Activated CD8-positive, alpha-beta T cell treated with anti-CD3 and anti-CD28 coated beads, Interleukin-2, amount 10 ng/mL, durations not matched to agents 7 days and 5 days (primary cell): ENCODE measurements at regions not wholly inside any gene's neighbourhood (a gene's known extent, or its start where the extent isn't known, plus 50 kb on each side); places are given as distances from the start of the nearest gene placed in this dataset.

Source experiments
- ATAC-seq: fragments of 150-1000 bp; cut with Tn5 transposase; one replicate; pipeline ENCODE4 v1.10.0; 2021; ENCODE audit warnings: moderate library complexity
- CTCF ChIA-PET: fragments of 350-600 bp; sonication (Branson Sonifier 250); formaldehyde crosslinking; loops from one replicate; lab custom pipeline; 2021; ENCODE audit warnings: antibody characterized with exemption; lab: Charles Lee
- POLR2A ChIA-PET: fragments of 350-600 bp; sonication (Branson Sonifier 250); formaldehyde crosslinking; loops from one replicate; lab custom pipeline; 2021; ENCODE audit warnings: antibody characterized with exemption; lab: Charles Lee
- DNase-seq: peaks from one replicate; pipeline ENCODE4 v3.0.0-alpha.2; 2020
- H3K27ac Mint-ChIP-seq: one replicate; pipeline ENCODE4 v1.8.0; 2021; ENCODE audit warnings: mild to moderate bottlenecking, mixed read lengths
- H3K27me3 Mint-ChIP-seq: one replicate; pipeline ENCODE4 v1.8.0; 2021; ENCODE audit warnings: low read depth, mixed read lengths
- H3K36me3 Mint-ChIP-seq: one replicate; pipeline ENCODE4 v1.8.0; 2021; ENCODE audit warnings: low read depth, mixed read lengths
- H3K4me1 Mint-ChIP-seq: one replicate; pipeline ENCODE4 v1.8.0; 2021; ENCODE audit warnings: low read depth, mixed read lengths
- H3K4me3 Mint-ChIP-seq: one replicate; pipeline ENCODE4 v1.8.0; 2021; ENCODE audit warnings: mild to moderate bottlenecking, mixed read lengths
- H3K9me3 Mint-ChIP-seq: one replicate; pipeline ENCODE4 v1.8.0; 2022; ENCODE audit warnings: mixed read lengths; ENCODE audit not compliant: insufficient read depth

DNA sequence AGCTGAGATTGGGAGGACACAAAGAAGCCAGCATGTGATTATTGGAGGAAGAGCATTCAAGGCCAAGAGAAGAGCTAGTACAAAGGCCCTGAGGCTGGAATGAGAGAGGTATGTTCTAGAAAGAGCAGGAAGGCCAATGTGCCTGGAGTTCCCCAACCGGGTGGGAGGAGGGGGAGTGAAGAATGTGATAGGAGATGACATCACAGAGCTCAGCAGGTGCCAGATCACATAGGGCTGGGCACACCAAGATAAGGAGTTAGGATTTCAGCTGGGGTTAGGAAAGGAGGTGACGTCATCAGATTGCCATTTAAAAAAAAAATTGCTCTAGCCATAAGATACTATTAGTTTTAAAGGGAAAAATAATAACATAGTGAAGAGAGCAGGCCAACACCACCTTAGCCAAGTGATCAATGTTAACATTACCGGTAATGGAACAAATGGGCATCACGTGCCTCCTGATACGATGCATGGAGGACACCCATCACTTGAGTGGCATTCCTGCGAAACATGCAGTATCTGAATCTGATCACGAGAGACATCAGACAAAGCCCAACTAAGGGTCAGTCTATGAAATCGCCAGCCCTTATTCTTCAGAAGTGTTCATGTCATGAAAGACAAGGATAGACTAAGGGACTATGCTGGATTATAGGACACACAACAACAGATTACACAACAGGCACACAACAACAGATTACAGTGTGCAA lies 344.3 kb downstream of the BCOR start:
- H3K9me3 Mint-ChIP-seq, result no peaks in the 10 kb centered on the region
- ATAC-seq (no peak), DNase-seq (no peak)
- ChIA-PET POLR2A (no interaction called here), CTCF (interaction anchor here (1.2 kb wide), 1 partner anchor 23 kb away, joined by 3 read pairs; no protein-coding TSS in a partner anchor)
- H3K4me3 Mint-ChIP-seq, result no peak overlapping the region
- H3K36me3 Mint-ChIP-seq, result no peaks in the 10 kb centered on the region
- H3K27me3 Mint-ChIP-seq, result no peaks in the 10 kb centered on the region
- peaks cover 12% of the 10 kb centered on the region for H3K4me1 Mint-ChIP-seq
- no peak overlapping the region for H3K27ac Mint-ChIP-seq

DNA sequence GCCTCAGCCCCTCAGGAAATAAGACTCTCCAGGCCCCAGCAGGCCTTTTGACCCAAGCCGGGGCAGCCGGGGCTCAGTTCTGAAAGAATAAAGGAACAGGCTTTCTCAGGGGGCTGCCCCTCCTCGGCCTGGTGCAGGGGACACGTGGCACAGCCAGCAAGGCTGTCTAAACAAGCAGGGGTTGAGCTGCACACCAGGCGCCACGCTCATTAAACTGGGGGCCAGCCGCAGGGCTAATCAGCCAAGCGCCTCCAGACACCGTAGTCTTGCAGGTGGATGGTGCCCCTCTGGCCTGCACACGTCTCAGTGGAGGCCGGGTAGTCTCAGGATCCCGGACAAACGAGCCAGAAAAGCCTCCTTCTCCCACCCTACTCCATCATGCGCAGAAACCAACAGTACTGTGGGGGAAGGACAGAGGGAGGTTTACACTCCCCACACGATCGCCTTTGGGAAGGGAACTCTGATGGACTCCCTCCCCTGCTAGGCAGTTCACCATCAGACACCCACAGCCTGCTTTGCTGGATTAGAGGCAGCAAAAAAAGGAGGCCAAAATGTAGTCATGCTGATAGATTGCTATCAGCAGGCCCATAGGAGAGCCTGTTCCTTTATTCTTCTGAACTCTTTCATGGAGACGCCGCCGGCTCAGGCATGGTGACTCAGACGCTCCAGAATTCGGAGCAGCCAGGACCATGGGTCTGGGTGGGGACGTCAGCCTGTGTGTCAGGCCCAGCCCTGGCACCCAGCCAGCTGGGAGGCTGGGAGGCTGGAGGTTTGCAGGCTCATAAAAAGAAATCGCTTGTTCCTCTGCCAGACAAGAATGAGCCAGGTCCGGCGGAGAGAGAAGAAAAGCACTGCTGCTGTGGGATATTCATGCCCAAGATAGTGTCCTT lies 342.4 kb downstream of the BCOR start:
- peaks cover 9% of the 10 kb centered on the region for H3K4me1 Mint-ChIP-seq
- no peak for ATAC-seq
- no peak overlapping the region for H3K4me3 Mint-ChIP-seq

DNA sequence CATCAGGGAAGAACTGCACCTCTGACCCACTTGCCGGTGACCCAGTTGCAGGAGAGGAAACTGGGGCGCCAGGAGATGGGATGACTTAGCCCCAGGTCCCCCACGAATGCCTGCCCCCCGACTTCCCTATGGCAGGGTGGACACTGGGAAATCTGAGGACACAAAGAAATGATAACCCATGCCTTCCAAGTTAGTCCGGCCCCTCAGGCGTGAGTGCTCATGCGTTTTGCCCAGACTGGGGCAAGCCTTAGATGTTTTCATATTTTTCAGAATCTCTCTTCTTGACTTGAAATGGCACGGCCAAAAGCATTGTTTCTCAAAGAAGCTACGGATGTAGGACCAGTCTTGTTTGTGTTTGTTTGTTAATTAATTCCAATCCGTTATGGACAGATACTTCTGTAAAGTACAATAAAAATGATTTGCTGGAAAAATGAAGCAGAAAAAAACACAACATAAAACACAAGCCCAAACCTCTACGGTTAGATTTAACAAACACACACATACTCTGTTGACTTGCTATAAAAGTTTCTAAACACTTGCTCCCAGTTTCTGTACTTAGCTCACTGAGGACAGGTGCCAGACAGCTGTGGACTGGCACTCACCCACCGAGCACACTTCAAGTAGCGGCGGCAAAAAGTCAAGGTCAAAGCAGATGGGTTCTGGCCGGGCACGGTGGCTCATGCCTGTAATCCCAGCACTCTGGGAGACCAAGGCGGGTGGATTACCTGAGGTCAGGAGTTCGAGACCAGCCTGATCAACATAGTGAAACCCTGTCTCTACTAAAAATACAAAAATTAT lies 341.5 kb downstream of the BCOR start:
- peaks cover 3% of the 10 kb centered on the region for H3K4me1 Mint-ChIP-seq
- no peak overlapping the region for H3K4me3 Mint-ChIP-seq
- H3K27me3 Mint-ChIP-seq, result no peaks in the 10 kb centered on the region
- no peaks in the 10 kb centered on the region for H3K9me3 Mint-ChIP-seq
- DNase-seq (no peak), ATAC-seq (no peak)
- ChIA-PET CTCF (no interaction called here), POLR2A (no interaction called here)
- no peak overlapping the region for H3K27ac Mint-ChIP-seq
- H3K36me3 Mint-ChIP-seq, result no peaks in the 10 kb centered on the region

More for the DNA sequence above, 342.4 kb downstream of the BCOR start:
- DNase-seq, result no peak
- Mint-ChIP-seq H3K27me3 (no peaks in the 10 kb centered on the region), H3K9me3 (no peaks in the 10 kb centered on the region), H3K27ac (no peak overlapping the region), H3K36me3 (no peaks in the 10 kb centered on the region)
- CTCF ChIA-PET, result no interaction called here
- POLR2A ChIA-PET, result no interaction called here

DNA sequence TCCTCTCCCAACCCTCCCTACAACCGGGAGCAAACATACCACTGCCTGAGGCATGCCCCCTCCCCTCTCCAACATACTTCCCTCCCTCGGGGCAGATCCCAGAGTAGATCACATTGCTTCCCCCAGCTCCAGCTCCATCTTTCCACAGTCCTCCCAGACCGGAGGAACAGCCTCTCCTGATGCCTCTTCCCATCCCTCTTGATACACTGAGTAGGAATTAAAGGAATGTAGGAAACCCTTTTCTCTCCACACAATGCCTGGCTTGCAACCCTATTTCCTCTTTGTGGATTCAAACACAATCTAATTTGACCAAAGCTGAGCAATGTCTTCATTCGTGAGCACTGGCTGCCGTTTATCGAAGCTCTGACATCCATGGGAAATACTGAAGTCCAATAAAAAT lies 339.8 kb downstream of the BCOR start:
- CTCF ChIA-PET, result no interaction called here
- H3K9me3 Mint-ChIP-seq, result no peaks in the 10 kb centered on the region

DNA sequence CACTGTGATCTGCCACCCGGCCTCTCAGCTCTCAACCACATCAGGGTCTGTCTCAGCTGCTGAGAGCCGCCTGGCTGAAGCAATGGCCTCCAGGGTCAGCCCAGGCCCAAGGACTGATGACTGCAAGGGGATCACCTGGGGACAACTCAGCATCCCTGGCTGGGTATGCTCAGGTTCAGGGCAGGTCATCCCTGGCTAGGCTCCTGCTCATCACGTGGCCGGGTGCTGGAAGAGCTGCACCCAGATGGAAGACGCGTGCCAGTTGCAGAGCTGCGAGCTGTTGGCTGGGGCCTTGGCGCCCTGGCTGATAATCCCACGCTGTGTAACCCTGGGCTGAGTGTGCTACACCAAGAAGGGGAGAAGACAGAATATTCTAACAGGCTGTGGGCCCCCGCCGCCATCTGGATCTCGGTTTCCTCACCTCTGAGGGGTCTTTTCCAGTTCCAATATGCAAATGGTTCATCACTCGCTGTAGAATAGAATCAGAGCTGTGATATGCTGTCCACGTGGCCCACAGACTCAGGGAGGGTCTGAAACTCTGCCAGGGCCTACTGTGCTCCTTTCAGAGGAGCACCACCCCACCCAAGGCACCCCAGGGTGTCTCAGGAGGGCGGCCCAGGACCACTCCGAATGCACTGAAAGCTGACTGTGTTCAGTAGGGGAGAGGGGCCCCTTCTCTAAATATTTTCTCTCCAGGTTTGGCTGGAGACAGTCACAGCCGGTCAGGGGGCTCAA lies 338.8 kb downstream of the BCOR start:
- Mint-ChIP-seq H3K36me3 (no peaks in the 10 kb centered on the region), H3K27me3 (no peaks in the 10 kb centered on the region), H3K4me1 (peaks cover 3% of the 10 kb centered on the region), H3K9me3 (no peaks in the 10 kb centered on the region), H3K27ac (no peak overlapping the region), H3K4me3 (no peak overlapping the region)
- DNase-seq, result no peak
- ATAC-seq, result no peak
- POLR2A ChIA-PET, result no interaction called here
- CTCF ChIA-PET, result no interaction called here

More for the DNA sequence above, 339.8 kb downstream of the BCOR start:
- no peaks in the 10 kb centered on the region for H3K27me3 Mint-ChIP-seq
- POLR2A ChIA-PET, result no interaction called here
- peak overlapping the region; percentile 43 for H3K27ac Mint-ChIP-seq
- ATAC-seq (no peak), DNase-seq (no peak)
- H3K4me1 Mint-ChIP-seq, result peaks cover 3% of the 10 kb centered on the region
- H3K4me3 Mint-ChIP-seq, result no peak overlapping the region
- H3K36me3 Mint-ChIP-seq, result no peaks in the 10 kb centered on the region

DNA sequence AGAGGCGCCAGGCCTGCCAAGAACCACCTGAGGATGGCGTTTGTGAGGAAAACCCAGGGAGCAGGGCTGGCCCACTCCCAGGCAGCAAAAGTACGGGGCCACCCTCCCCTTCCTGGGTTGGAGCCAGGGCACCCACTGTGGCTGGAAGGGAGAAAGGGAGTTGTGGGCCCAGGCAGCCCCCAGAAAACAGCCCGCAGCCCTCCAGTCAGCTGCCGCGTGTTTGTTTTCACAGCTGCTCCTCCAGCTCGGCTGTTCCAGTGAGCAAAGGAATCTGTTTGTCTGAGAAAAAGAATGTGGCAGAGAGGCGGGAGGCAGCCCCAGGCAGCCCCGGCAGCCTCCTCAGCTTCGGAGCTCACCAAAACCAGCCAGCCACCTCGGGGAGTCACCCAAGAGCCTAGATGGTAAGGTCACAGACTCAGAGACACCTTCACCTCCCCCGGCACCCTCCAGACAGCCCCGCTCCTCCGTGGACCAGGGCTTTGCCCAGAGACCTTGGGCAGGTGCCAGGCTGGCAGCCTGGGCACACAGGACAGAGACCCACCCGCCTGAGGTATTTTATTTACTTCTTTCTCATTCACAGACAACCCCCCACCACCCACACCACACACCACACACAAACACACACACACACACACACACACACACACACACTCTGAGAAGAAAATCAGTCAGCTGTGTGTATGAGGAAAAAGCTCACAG lies 338.1 kb downstream of the BCOR start:
- DNase-seq (no peak), ATAC-seq (no peak)
- Mint-ChIP-seq H3K4me1 (peaks cover 7% of the 10 kb centered on the region), H3K4me3 (no peak overlapping the region), H3K36me3 (no peaks in the 10 kb centered on the region), H3K9me3 (no peaks in the 10 kb centered on the region), H3K27ac (no peak overlapping the region), H3K27me3 (no peaks in the 10 kb centered on the region)
- ChIA-PET POLR2A (no interaction called here), CTCF (no interaction called here)

DNA sequence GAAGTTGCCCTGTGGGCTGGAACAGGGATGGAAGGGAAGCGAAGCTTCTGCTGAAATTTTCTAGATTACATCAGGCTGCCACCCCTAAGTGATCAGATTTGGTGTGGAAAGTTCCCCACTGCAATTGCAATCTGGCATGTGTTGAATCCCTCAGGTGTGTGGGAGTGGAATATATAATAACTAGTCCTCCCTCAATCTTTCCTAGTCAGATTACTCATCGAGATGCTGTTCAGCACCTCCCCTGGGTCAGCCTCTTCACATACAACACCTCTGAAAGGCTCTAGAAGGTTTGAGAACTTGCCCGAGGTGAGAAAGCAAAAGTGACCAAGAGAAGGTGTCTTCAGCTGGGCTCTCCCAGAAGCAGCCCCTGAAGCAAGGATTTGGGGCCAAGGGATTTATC lies 336.8 kb downstream of the BCOR start:
- Mint-ChIP-seq H3K9me3 (no peaks in the 10 kb centered on the region), H3K36me3 (no peaks in the 10 kb centered on the region), H3K4me1 (peaks cover 20% of the 10 kb centered on the region), H3K4me3 (no peak overlapping the region), H3K27ac (no peak overlapping the region), H3K27me3 (no peaks in the 10 kb centered on the region)
- CTCF ChIA-PET, result no interaction called here
- DNase-seq, result no peak
- no peak for ATAC-seq
- POLR2A ChIA-PET, result no interaction called here

DNA sequence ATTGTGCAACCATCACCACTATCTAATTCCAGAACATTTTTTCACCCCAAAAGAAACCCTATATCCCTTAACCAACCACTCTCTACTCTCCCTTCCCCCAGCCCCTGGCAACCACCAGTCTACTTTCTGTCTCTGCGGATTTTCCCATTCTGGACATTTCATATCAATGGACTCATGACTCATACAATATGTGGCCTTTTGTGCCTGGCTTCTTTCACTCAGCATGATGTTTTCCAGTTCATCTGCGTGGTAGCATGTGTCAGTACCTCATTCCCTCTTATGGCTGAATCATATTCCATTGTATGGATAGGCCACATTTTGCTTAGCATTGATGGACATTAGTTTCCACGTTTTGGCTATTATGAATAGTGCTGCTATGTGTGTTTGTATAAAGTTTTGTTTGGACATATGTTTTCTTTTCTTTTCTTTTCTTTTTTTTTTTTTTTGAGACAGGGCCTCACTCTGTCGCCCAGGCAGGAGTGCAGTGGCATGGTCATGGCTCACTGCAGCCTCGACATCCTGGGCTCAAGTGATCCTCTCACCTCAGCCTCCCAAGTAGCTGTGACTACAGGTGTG lies 335.4 kb downstream of the BCOR start:
- ChIA-PET CTCF (no interaction called here), POLR2A (no interaction called here)
- ATAC-seq (no peak), DNase-seq (no peak)
- Mint-ChIP-seq H3K9me3 (no peaks in the 10 kb centered on the region), H3K27me3 (no peaks in the 10 kb centered on the region), H3K4me3 (no peak overlapping the region), H3K4me1 (peaks cover 31% of the 10 kb centered on the region), H3K27ac (no peak overlapping the region), H3K36me3 (no peaks in the 10 kb centered on the region)

DNA sequence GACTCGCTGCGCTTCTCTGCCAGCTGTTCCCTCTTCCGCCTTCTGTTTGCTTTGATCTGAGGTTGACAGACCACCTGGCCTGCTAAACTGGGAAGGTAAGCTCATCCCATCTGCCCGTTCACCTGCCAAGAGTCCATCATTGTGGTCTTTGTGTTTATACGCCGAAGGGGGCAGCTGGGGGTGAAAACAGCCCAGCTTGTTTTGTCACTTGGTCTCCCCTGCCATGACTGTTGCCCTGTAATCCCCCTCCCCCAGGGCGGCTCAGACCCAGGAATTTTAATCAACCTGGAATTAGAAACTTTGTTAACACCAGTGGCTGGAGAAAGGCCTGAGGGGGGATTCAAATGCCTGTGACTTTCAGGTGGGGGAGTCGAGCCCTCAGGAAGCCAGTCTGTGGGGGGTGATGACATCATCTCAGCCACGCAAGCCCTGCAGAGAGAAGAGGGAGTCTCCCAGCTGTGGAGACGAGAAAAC lies 333.3 kb downstream of the BCOR start:
- Mint-ChIP-seq H3K9me3 (no peaks in the 10 kb centered on the region), H3K4me3 (no peak overlapping the region), H3K27ac (no peak overlapping the region), H3K27me3 (no peaks in the 10 kb centered on the region), H3K4me1 (peaks cover 31% of the 10 kb centered on the region), H3K36me3 (no peaks in the 10 kb centered on the region)
- DNase-seq, result no peak
- ATAC-seq, result no peak
- ChIA-PET CTCF (interaction anchor here (1.2 kb wide), 1 partner anchor 32 kb away, joined by 3 read pairs; no protein-coding TSS in a partner anchor), POLR2A (interaction anchor here (0.8 kb wide), 1 partner anchor 13 kb away, joined by 4 read pairs; no protein-coding TSS in a partner anchor)

DNA sequence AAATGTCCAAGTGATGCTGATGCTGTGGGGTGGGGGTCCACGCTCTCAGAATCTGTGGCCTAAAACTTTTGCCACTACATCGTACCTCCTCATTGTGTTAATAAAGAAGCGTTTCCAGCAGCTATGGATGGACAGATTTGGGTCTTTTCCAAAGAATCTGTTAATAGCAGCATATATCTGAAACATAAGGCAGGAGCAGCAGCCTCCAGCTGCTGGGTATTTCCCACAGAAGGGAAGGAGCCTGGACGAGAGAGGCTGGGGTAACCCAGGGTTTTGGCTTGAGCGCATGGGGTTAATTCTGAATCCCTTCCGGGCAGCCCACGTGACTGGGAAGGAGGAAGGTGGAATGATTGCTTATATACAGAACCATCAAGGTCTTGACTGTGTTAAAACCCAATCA lies 332.4 kb downstream of the BCOR start:
- ATAC-seq, result no peak
- Mint-ChIP-seq H3K4me1 (peaks cover 31% of the 10 kb centered on the region), H3K9me3 (no peaks in the 10 kb centered on the region), H3K27ac (peak overlapping the region; percentile 93), H3K4me3 (peak overlapping the region; percentile 23), H3K27me3 (no peaks in the 10 kb centered on the region), H3K36me3 (no peaks in the 10 kb centered on the region)
- ChIA-PET POLR2A (interaction anchor here (0.8 to 1.6 kb wide), 2 partner anchors 9 to 12 kb away, joined by 4 to 8 read pairs; no protein-coding TSS in a partner anchor), CTCF (no interaction called here)
- no peak for DNase-seq
